Endothelial cell of umbilical vein (primary cell): ENCODE measurements at regions not wholly inside any gene's neighbourhood (a gene's known extent, or its start where the extent isn't known, plus 50 kb on each side); places are given as distances from the start of the nearest gene placed in this dataset.

Experiments used
- BruUV-seq: library from RNA; stranded (reverse); fragments of 400-500 nt; replicated peaks from 2 replicates; lab custom pipeline; 2021; lab: Mats Ljungman, UMichigan
- CTCF ChIA-PET: fragments of 300-600, 350-600 bp; sonication (Branson Sonifier 250); formaldehyde crosslinking; loops from one replicate; lab custom pipeline; 2021; ENCODE audit warnings: antibody characterized with exemption, inconsistent platforms; lab: Charles Lee
- POLR2A ChIA-PET: fragments of 300-600, 350-600 bp; sonication (Branson Sonifier 250); formaldehyde crosslinking; loops from one replicate; lab custom pipeline; 2021; ENCODE audit warnings: antibody characterized with exemption, inconsistent platforms; lab: Charles Lee
- DNase-seq: peaks from one replicate; pipeline ENCODE4 v3.0.0-alpha.2; 2011; ENCODE audit warnings: low read depth, low spot score
- FAIRE-seq: peaks from 2 replicates; lab custom pipeline; 2011; peaks lifted over from hg19 to GRCh38; lab: Jason Lieb, UNC
- H2AFZ ChIP-seq: 2 replicates; pipeline ENCODE4 v1.6.0; 2012; ENCODE audit warnings: low read depth, low read length, control low read depth, inconsistent platforms
- H3K27ac ChIP-seq: 2 replicates; pipeline ENCODE4 v1.5.1; 2011; ENCODE audit warnings: low read depth, mild to moderate bottlenecking, control low read depth, low read length, moderate library complexity; ENCODE audit not compliant: insufficient read depth
- H3K27me3 ChIP-seq, 2 experiments: 2 replicates each; pipeline versions ENCODE4 v1.6.0 to v1.6.1; 2011; ENCODE audit warnings: low read length in 2 of 2, mixed read lengths in 1 of 2; ENCODE audit not compliant: control insufficient read depth in 2 of 2, insufficient read depth in 2 of 2
- H3K36me3 ChIP-seq, 2 experiments: 2 replicates in 1 of 2; 3 replicates in 1 of 2; pipeline ENCODE4 v1.5.1; 2011; ENCODE audit warnings: low read length in 2 of 2, mild to moderate bottlenecking in 1 of 2, moderate library complexity in 1 of 2; ENCODE audit not compliant: control insufficient read depth in 2 of 2, insufficient read depth in 2 of 2; ENCODE audit errors: extremely low read depth in 1 of 2
- H3K4me1 ChIP-seq: 3 replicates; pipeline ENCODE4 v1.5.1; 2011; ENCODE audit warnings: mild to moderate bottlenecking, low read length; ENCODE audit not compliant: control insufficient read depth, insufficient read depth; ENCODE audit errors: extremely low read depth
- H3K4me2 ChIP-seq: 2 replicates; pipeline ENCODE4 v1.6.1; 2011; ENCODE audit warnings: low read length, control low read depth, mixed read lengths; ENCODE audit not compliant: insufficient read depth
- H3K4me3 ChIP-seq, 3 experiments: fragments of 200-600 bp in 1 of 3; sonication (generic), shearing (Covaris generic) in 1 of 3; replicated peaks in 1 of 3; 2 replicates each; pipeline ENCODE4 v1.5.1; 2011 to 2016; ENCODE audit warnings: control low read depth in 3 of 3, low read length in 3 of 3, mild to moderate bottlenecking in 2 of 3, inconsistent platforms in 1 of 3, low read depth in 1 of 3, moderate library complexity in 1 of 3; ENCODE audit not compliant: insufficient read depth in 1 of 3
- H3K79me2 ChIP-seq: 2 replicates; pipeline ENCODE4 v1.6.0; 2012; ENCODE audit warnings: low read length, inconsistent platforms; ENCODE audit not compliant: control insufficient read depth, insufficient read depth
- H3K9ac ChIP-seq: replicated peaks from 2 replicates; pipeline ENCODE3; 2011; ENCODE audit warnings: low read length, control low read depth; ENCODE audit not compliant: insufficient read depth; ENCODE audit errors: extremely low read depth
- H3K9me1 ChIP-seq: replicated peaks from 3 replicates; pipeline ENCODE4 v1.6.0; 2011; ENCODE audit warnings: mild to moderate bottlenecking, low read length; ENCODE audit not compliant: control insufficient read depth, insufficient read depth; ENCODE audit errors: extremely low read depth
- H3K9me3 ChIP-seq: replicated peaks from 2 replicates; pipeline ENCODE4 v1.5.1; 2012; ENCODE audit warnings: low read length, inconsistent platforms; ENCODE audit not compliant: control insufficient read depth, insufficient read depth
- H4K20me1 ChIP-seq: replicated peaks from 2 replicates; pipeline ENCODE3; 2011; ENCODE audit warnings: mild to moderate bottlenecking, low read length; ENCODE audit not compliant: control insufficient read depth, insufficient read depth; ENCODE audit errors: extremely low read depth
- CTCF ChIP-seq, 2 donors: IDR thresholded peaks; 1 replicate in 1 of 2; 2 replicates in 1 of 2; pipeline ENCODE4 v1.5.1; 2011; ENCODE audit warnings: low read length in 2 of 2, mild to moderate bottlenecking in 2 of 2, moderate library complexity in 2 of 2, control low read depth in 1 of 2, inconsistent platforms in 1 of 2, low read depth in 1 of 2; ENCODE audit not compliant: insufficient read depth in 1 of 2; ENCODE audit errors: extremely low read depth in 1 of 2
- EZH2 ChIP-seq: IDR thresholded peaks from 2 replicates; pipeline ENCODE4 v1.6.1; 2012; ENCODE audit warnings: borderline replicate concordance, low read depth, mild to moderate bottlenecking, moderate library complexity, low read length, inconsistent platforms; ENCODE audit not compliant: severe bottlenecking
- FOS ChIP-seq: IDR thresholded peaks from 2 replicates; pipeline ENCODE4 v1.6.1; 2011; ENCODE audit warnings: mild to moderate bottlenecking, low read length, moderate library complexity, borderline replicate concordance; ENCODE audit not compliant: insufficient read depth
- GATA2 ChIP-seq: IDR thresholded peaks from 2 replicates; pipeline ENCODE4 v1.7.0; 2011; ENCODE audit warnings: low read depth, mild to moderate bottlenecking, moderate library complexity, mixed read lengths, low read length; ENCODE audit not compliant: insufficient read length, insufficient read depth
- JUN ChIP-seq: IDR thresholded peaks from 2 replicates; pipeline ENCODE4 v1.6.1; 2011; ENCODE audit warnings: borderline replicate concordance, low read depth; ENCODE audit not compliant: insufficient read length, insufficient read depth
- MYC ChIP-seq: IDR thresholded peaks from one replicate; pipeline ENCODE4 v1.6.1; 2011; ENCODE audit warnings: mild to moderate bottlenecking, low read depth, low read length
- POLR2A ChIP-seq: IDR thresholded peaks from 2 replicates; pipeline ENCODE4 v1.6.1; 2012; ENCODE audit warnings: low read depth, mild to moderate bottlenecking, control low read depth, low read length
- POLR2AphosphoS5 ChIP-seq: IDR thresholded peaks from 2 replicates; pipeline ENCODE4 v1.6.1; 2012; ENCODE audit warnings: low read depth, mild to moderate bottlenecking, control low read depth, low read length, moderate library complexity; ENCODE audit not compliant: insufficient read depth
- dilution Hi-C: fragments of 300-500 bp; cut with MboI; formaldehyde crosslinking; loops from one replicate; pipeline ENCODE4 v1.15.0; 2019; ENCODE audit warnings: low sequenced_read_pairs; ENCODE audit not compliant: extremely low pct_ligation_motif_present
- intact Hi-C: fragments of 100-400 bp; cut with micrococcal nuclease; formaldehyde crosslinking; loops from one replicate; pipeline ENCODE4 v1.10.0; 2022
- TF ChIP-seq, protein P1 (sequence below): IDR thresholded peaks from 2 replicates; pipeline ENCODE4 v1.6.1; 2011; ENCODE audit not compliant: insufficient read depth, insufficient read length

DNA sequence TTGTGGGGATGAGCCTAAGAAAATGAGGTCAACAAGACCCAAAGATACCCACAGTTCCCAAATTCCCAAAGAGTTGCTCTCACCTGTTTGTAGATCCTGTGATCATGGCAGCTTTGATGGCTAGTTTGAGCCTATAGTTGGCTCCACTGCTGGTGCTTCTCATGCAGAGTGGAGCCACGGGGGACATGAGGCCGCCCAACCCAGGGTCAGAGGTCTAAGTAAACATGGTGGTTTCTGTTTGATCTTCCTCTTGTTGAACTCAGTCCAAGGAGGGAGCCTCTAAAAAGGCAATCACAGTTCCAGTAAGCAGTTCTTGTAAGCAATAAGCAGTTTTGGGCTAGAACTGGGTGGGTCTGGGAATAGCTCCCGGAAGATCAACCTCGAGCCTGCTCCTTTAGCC is 125.6 kb upstream of the DHRS4 start:
- intact Hi-C loops (no loop called here), dilution Hi-C loops (no loop called here)
- H3K27ac ChIP-seq, result no peak overlapping the region
- no peak overlapping the region for H2AFZ ChIP-seq
- H3K9me3 ChIP-seq, result no peaks in the 10 kb centered on the region
- H3K9ac ChIP-seq, result no peak overlapping the region
- H3K9me1 ChIP-seq, result no peaks in the 10 kb centered on the region
- no peaks in the 10 kb centered on the region for H4K20me1 ChIP-seq
- POLR2A ChIA-PET, result no interaction called here
- peaks cover 8% of the 10 kb centered on the region for H3K4me1 ChIP-seq
- no peaks in the 10 kb centered on the region for H3K79me2 ChIP-seq
- H3K36me3 ChIP-seq, result no peaks in the 10 kb centered on the region
- DNase-seq (no peak), FAIRE-seq (no peak)
- TF ChIP-seq, protein P1, sequence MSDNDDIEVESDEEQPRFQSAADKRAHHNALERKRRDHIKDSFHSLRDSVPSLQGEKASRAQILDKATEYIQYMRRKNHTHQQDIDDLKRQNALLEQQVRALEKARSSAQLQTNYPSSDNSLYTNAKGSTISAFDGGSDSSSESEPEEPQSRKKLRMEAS, result no peak
- TF ChIP-seq GATA2, result no peak
- no peak for TF ChIP-seq EZH2
- no peak for TF ChIP-seq CTCF (IDR thresholded peaks at IDR 0.05; ENCODE audit: extremely low read depth in 1 of 2, insufficient read depth in 1 of 2, low read depth in 1 of 2, low read length in 2 of 2)
- no peak for TF ChIP-seq JUN
- TF ChIP-seq POLR2A, result no peak
- no peak for TF ChIP-seq FOS
- no peak for TF ChIP-seq MYC
- no peak for TF ChIP-seq POLR2AphosphoS5
- CTCF ChIA-PET, result no interaction called here
- no TSS peak for BruUV-seq
- H3K4me3 ChIP-seq, result no peak overlapping the region
- no peak overlapping the region for H3K4me2 ChIP-seq
- no peaks in the 10 kb centered on the region for H3K27me3 ChIP-seq
